Left cardiac atrium (tissue), 4 donors: ENCODE measurements at regions not wholly inside any gene's neighbourhood (a gene's known extent, or its start where the extent isn't known, plus 50 kb on each side); places are given as distances from the start of the nearest gene placed in this dataset.

ENCODE experiments used
- ATAC-seq, 2 donors: fragments of 200-7000 bp; cut with Tn5 transposase; one replicate each; pipeline ENCODE4 v1.9.1; 2020; ENCODE audit warnings: mild to moderate bottlenecking in 2 of 2, moderate library complexity in 2 of 2
- DNase-seq: peaks from one replicate; pipeline ENCODE4 v3.0.0-alpha.2; 2020
- intact Hi-C, 2 donors: fragments of 100-400 bp; cut with DNase I; formaldehyde crosslinking; loops; one replicate each; pipeline versions ENCODE4 v1.14.1 to v1.15.1; 2022 to 2023
- donor health status: DM: no; HTN: yes; CAD: no.
- donor health status: DM: no; HTN: yes; CAD: no; lungs with severe emphysema.
- donor health status: DM: yes; HTN: yes; CAD: no.
- donor health status: Dilated cardiomyopathy.

DNA sequence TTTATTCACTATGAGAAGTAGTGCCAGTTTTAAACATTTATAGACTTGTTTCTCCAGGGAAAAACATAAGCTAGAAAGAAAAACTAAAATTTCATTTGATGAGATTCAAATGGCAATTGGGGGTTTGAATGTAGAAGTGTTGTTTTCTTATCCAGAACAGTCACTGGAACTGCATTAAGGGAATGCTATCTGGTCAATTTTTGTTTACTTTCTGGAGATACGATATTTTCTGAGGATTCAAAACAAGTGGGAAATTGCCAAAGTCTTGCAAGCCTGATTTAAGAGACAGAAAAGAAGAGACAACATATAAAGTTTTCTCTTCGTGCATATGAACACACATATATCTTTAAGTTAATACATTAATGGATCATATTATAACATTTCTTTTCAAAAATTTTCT, 118.4 kb downstream of the NXNL2 start:
- intact Hi-C loops: no loop called here
- no peak for DNase-seq
- ATAC-seq: no peak

- DNase-seq (no peak), ATAC-seq (no peak)
- intact Hi-C loops: no loop called here
Observed at GRCh38 chr9:88653911-88654310, 118.9 kb downstream of the NXNL2 start.

- intact Hi-C loops: no loop called here
- ATAC-seq: no peak
- DNase-seq: no peak
Observed at GRCh38 chr9:88657893-88658292, 122.9 kb downstream of the NXNL2 start.

DNA sequence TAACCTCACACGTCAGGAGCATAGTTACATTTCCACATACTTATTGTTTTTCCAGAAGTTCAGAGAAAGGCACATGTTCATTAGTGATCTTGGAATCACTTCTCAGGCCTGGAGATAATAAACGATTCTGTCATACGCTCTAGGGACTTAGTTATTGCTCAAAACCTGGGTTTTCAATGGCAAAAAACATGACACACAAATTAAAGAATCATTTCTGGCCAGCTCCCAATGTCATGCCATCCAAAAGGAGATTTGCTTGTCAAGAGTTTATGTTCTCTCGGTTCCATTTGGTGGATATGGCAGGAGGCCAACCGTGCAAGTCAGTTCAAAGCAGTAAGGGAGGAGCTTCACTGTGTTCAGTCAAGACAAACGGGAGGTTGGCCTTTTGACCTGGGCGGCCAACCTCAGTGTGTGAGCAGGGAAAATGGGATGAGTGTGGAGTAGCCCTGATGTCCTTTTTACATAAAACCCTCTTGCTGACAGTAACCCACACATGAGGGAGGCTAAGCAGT, 123.4 kb downstream of the NXNL2 start:
- ATAC-seq (peak; percentile 27 to 73), DNase-seq (peak; percentile 80)
- intact Hi-C loops: no loop called here

DNA sequence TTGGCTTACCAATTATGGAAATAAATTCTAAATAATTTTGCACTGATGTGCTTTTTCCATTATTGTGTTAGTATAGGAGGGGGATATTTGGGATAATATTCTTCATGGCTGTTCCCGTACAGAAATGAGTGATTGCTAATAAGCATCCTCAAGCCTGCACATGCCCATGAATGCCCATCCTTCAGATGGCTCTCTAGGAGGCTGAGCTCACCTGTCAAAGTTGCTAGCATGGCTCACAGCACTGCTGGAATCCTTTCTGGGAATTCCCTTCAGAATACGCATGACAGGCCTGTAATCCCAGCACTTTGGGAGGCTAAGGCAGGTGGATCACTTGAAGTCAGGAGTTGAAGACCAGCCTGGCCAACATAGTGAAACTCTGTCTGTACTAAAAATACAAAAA, 124.1 kb downstream of the NXNL2 start:
- DNase-seq (no peak), ATAC-seq (no peak)
- intact Hi-C loops: no loop called here

DNA sequence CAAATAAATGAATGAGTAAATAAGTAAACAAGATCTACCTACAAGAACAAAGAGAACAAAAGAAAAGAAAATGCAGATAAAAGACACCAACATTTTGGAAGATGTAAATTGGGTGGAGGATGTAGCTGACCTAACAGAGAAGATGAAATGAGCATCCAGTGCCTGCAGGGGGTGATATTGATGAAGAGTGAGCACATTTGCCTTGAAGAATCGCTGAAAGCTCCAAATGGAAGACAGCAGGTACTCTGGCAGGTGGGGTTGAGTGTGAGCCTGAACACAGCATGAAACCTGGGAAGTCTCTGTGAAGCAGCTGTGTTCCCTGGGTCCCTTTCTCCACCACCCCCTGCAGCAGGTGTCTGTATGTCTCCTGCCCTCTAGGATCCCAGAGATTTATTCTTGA, 125.6 kb downstream of the NXNL2 start:
- DNase-seq (no peak), ATAC-seq (no peak)
- intact Hi-C loops: no loop called here

- DNase-seq (no peak), ATAC-seq (no peak)
- intact Hi-C loops: no loop called here
Observed at GRCh38 chr9:88661759-88662158, 126.8 kb downstream of the NXNL2 start.

DNA sequence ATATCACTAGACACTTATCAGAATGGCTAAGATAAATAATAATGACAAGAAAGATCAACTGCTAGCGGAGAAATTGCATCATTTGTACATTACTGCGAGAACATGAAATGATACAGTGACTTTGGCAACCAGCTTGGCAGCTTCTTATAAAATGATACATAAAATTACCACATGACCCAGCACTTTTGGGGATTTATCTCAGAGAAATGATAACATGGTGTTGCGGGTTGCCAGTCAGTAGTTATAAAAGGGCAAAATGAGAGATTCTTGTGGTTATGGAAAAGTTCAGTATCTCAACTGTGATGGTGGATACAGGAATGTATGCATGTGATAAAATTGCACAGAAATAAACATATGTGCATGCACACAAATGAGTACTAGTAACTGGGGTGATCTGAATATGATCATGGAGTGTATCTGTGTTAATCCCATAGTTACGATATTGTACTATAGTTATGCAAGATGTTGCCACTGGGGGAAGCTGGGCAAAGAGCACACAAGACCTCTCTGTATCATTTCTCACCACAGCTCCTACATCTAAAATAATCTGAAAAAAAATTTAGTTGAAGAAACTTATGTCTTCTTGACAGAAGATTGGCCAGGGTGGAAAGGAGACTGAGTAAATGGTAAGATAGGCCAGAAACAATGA, 128.9 kb downstream of the NXNL2 start:
- ATAC-seq (no peak), DNase-seq (no peak)
- intact Hi-C loops: no loop called here

DNA sequence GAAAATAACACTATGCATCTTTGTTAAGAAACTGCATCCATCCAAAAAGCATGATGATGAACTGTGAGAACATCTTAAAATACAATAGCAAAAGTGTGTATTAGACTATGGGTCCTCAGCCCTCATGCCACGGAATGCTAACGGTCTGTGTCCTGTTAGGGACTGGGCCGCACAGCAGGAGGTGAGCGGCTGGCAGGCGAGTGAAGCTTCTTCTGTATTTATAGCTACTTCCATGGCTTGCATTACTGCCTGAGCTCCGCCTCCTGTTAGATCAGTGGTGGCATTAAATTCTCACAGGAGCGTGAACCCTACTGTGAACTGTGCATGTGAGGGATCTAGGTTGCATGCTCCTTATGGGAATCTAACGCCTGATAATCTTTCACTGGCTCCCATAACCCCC, 129.8 kb downstream of the NXNL2 start:
- no peak for DNase-seq
- ATAC-seq: no peak
- intact Hi-C loops: no loop called here

DNA sequence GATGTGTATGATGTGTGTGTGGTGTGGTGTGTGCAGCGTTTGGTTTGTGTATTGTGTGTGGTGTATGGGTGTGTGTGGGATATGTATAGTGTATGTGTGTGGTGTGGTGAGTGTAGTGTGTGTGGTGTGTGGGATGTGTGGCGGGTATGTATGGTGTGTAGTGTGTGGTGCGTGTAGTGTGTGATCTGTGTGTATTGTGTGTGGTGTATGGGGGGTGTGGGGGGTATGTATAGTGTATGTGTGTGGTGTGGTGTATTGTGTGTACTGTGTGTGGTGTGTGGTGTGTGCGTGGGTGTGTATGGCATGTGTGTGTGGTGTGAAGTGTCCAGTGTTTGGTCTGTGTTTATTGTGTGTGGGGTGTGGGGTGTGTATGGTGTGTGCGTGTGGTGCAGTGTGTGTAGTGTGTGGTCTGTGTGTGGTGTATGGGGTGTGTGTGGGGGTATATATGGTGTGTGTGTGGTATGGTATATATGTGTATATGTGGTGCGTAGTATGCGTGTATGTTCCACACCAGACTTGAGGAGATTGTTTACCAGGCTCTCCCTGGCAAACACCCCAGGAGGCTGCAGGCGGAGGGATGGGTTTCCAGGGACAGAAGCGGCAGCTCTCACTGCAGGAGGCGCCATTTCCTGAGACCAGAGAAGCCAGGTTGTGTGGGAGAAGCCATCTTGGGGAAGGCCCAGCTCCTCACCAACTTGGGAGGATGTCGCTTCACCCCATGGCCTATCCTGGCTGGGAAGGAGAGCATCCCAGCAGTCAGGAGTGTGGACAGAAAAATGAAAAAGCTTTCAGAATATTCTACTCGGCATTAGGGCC, 138.1 kb downstream of the NXNL2 start:
- intact Hi-C loops: no loop called here
- no peak for DNase-seq
- ATAC-seq: no peak

GRCh38 chr9:88673886-88674285, 138.9 kb downstream of the NXNL2 start:
- no peak for DNase-seq
- intact Hi-C loops: no loop called here
- ATAC-seq: no peak

- no peak for DNase-seq
- no peak for ATAC-seq
- intact Hi-C loops: no loop called here
Observed at GRCh38 chr9:88676644-88677043, 141.7 kb downstream of the NXNL2 start.

DNA sequence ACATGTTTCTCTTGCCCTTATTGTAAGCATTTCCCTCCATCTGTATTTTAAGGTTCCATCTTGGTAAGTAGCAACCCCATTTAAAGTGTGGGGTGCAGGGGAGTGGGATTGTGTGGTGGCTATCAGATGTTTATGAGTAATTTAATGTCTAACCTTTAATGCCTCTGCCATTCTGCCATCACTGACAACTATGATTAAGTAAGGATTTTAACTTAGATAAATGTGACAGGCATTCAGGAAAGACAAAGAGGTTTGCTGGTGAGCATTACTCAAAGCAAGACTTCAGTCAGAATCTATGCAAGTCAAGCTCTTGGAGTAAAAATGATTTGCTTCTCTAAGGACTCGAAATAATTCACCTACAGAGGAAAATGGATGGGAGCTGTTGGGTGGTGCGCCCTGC, 143.0 kb downstream of the NXNL2 start:
- intact Hi-C loops: no loop called here
- ATAC-seq: no peak
- DNase-seq: no peak

DNA sequence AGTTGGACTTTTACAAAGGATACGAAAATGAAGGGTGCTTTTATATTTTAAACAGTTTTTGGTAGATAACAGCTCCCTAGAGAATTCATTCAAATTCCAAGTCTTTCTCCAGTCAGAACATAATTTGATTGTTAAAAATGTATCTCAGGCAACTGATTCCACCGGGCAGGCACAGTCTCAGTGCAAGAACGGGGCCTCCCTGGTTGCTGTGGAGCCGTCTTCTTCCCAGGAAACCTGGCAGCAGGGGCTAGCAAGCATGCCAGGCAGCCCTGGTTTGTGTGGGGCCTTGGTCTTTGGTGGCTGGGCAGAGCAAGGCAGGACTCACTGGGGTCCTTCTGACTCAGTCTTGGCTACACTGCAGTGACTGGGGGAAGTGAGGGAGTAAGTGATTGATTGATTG, 143.5 kb downstream of the NXNL2 start:
- intact Hi-C loops: no loop called here
- no peak for DNase-seq
- no peak for ATAC-seq

DNA sequence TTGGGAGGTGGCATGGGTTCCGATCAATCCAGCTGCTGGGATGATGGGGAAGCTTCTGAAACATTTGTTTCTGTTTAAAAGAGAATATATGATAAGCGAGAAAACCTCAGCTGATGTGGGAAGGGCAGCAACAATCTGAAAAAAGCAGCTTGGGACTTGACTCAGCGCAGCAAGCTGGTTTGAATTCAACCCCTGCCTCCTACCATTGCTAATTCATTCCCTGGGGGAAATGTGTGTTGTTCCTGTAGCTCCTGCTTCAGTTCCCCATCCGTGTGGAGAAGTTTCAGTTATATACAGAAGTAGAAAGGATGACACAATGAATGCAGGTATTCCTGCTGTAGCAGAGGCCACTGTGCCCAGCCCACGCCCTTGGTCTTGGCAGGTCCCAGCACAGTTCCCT, 145.1 kb downstream of the NXNL2 start:
- ATAC-seq (peak in 1 of 2 donors; percentile 19), DNase-seq (no peak)
- intact Hi-C loops: no loop called here

- intact Hi-C loops: no loop called here
- DNase-seq (no peak), ATAC-seq (peak in 1 of 2 donors; percentile 50)
Observed at GRCh38 chr9:88680505-88681160, 145.7 kb downstream of the NXNL2 start.

- ATAC-seq: no peak
- DNase-seq: no peak
- intact Hi-C loops: no loop called here
Observed at GRCh38 chr9:88681434-88681833, 146.5 kb downstream of the NXNL2 start.

- DNase-seq: no peak
- intact Hi-C loops: no loop called here
- ATAC-seq: no peak
Observed at GRCh38 chr9:88682431-88682831, 147.5 kb downstream of the NXNL2 start.

- intact Hi-C loops: no loop called here
- no peak for ATAC-seq
- no peak for DNase-seq
Observed at GRCh38 chr9:88684046-88684445, 149.1 kb downstream of the NXNL2 start.

DNA sequence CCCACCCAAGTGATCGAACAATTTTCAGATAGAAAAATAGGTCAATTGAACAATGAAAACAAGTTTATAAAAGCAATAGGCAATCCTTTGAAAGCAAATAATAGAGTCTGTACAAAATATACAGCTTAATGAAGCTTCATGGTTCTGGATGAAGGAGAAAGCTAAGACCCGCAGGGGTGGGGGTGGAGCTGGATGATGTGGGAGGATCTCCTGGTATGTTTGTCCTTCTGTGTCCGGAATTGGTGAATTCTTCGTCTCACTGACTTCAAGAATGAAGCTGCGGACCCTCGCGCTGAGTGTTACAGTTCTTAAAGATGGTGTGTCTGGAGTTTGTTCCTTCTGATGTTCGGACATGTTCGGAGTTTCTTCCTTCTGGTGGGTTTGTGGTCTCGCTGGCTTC, 149.9 kb downstream of the NXNL2 start:
- DNase-seq (no peak), ATAC-seq (no peak)
- intact Hi-C loops: no loop called here
